NT2/D1 (cell line): ENCODE measurements at regions not wholly inside any gene's neighbourhood (a gene's known extent, or its start where the extent isn't known, plus 50 kb on each side); places are given as distances from the start of the nearest gene placed in this dataset.

ENCODE experiments used
- YY1 ChIP-seq: IDR thresholded peaks from 2 replicates; pipeline ENCODE4 v1.6.1; 2011; ENCODE audit not compliant: insufficient read length, insufficient read depth
- ZNF274 ChIP-seq: IDR thresholded peaks from 2 replicates; pipeline ENCODE4 v1.6.1; 2011; ENCODE audit warnings: mild to moderate bottlenecking, low read depth, low read length

GRCh38 chr11:92324890-92325289, 100.3 kb downstream of the FAT3 start:
- TF ChIP-seq ZNF274 (no peak), YY1 (no peak)
